ENCODE measurements at regions not wholly inside any gene's neighbourhood (a gene's known extent, or its start where the extent isn't known, plus 50 kb on each side); places are given as distances from the start of the nearest gene placed in this dataset.

DNA sequence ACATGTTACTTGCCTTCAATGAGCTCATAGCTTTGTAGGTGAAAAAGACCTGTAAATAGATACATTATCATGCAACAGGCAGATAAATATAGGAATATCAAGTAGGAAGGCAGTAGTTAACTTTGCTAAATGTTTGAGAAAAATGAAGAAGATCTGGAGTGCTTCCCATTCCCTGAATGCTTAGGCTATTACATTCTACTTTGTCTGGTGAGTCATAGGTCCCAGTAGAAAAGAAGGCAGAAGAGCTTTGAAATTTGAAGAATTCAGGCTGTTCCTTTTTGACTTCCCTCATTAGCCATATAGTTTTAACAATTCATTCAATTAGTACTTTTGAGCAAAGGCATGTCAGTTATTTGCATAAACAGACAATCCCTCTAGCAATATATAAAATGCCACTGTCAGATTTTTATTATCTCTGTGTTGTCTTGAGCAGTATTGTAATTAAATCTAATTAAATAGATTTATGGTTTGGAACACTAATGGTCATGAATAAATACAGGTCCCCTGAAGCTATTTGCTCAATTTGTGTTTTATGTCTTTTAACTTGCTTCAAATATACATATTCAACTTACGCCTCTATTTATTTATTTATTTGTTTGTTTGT lies 875.0 kb downstream of the REEP3 start:
- TF ChIP-seq EZH2 (optimal IDR thresholded peaks at IDR 0.05; ENCODE audit: low read depth, low read length) (no peak), EZH2phosphoT487 (IDR thresholded peaks at IDR 0.05; ENCODE audit: low read length) (no peak)
- TF ChIP-seq, protein P1, sequence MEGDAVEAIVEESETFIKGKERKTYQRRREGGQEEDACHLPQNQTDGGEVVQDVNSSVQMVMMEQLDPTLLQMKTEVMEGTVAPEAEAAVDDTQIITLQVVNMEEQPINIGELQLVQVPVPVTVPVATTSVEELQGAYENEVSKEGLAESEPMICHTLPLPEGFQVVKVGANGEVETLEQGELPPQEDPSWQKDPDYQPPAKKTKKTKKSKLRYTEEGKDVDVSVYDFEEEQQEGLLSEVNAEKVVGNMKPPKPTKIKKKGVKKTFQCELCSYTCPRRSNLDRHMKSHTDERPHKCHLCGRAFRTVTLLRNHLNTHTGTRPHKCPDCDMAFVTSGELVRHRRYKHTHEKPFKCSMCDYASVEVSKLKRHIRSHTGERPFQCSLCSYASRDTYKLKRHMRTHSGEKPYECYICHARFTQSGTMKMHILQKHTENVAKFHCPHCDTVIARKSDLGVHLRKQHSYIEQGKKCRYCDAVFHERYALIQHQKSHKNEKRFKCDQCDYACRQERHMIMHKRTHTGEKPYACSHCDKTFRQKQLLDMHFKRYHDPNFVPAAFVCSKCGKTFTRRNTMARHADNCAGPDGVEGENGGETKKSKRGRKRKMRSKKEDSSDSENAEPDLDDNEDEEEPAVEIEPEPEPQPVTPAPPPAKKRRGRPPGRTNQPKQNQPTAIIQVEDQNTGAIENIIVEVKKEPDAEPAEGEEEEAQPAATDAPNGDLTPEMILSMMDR (IDR thresholded peaks at IDR 0.05; ENCODE audit: low read length) = no peak
- Histone ChIP-seq H3K4me2 (ENCODE audit: low read depth, low read length) (no peak overlapping the region), H4K20me1 (ENCODE audit: insufficient read depth, low read length) (no peaks in the 10 kb centered on the region), H2AFZ (ENCODE audit: low read length) (no peak overlapping the region), H3K4me1 (ENCODE audit: low read length) (no peaks in the 10 kb centered on the region), H3K27me3 (replicated peaks; ENCODE audit: insufficient read depth, low read length) (no peaks in the 10 kb centered on the region), H3K4me3 (ENCODE audit: low read length) (no peak overlapping the region), H3K9me3 (replicated peaks; ENCODE audit: insufficient read depth, low read length) (no peaks in the 10 kb centered on the region), H3K79me2 (ENCODE audit: low read length) (no peaks in the 10 kb centered on the region), H3K9ac (ENCODE audit: low read length) (no peak overlapping the region), H3K27ac (ENCODE audit: low read length) (no peak overlapping the region), H3K9me2 (replicated peaks; ENCODE audit: insufficient read depth, low read length) (no peaks in the 10 kb centered on the region), H3F3A (ENCODE audit: insufficient read depth, low read length) (no peaks in the 10 kb centered on the region), H3K36me3 (replicated peaks; ENCODE audit: insufficient read depth, low read length) (no peaks in the 10 kb centered on the region)
- no peak for DNase-seq

DNA sequence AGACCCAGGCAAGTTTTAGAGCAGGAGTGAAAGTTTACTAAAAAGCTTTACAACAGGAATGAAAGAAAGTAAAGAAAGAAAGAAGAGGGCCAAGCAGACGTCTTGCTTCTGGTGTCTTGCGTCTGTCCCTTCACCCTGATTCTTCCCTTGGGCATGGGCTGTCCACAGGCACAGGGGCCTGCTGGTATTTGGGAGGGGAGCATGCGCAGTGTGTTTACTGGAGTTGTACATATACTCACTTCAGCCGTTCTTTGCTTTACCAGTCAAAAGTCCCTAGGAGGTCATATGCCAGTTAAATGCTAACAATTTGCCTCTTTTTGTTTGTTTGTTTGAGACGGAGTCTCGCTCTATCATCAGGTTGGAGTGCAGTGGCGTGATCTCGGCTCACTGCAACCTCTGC lies 875.9 kb downstream of the REEP3 start:
- Histone ChIP-seq H3K9ac (ENCODE audit: low read length) (no peak overlapping the region), H3K9me3 (replicated peaks; ENCODE audit: insufficient read depth, low read length) (no peaks in the 10 kb centered on the region), H3K4me1 (ENCODE audit: low read length) (no peaks in the 10 kb centered on the region)

DNA sequence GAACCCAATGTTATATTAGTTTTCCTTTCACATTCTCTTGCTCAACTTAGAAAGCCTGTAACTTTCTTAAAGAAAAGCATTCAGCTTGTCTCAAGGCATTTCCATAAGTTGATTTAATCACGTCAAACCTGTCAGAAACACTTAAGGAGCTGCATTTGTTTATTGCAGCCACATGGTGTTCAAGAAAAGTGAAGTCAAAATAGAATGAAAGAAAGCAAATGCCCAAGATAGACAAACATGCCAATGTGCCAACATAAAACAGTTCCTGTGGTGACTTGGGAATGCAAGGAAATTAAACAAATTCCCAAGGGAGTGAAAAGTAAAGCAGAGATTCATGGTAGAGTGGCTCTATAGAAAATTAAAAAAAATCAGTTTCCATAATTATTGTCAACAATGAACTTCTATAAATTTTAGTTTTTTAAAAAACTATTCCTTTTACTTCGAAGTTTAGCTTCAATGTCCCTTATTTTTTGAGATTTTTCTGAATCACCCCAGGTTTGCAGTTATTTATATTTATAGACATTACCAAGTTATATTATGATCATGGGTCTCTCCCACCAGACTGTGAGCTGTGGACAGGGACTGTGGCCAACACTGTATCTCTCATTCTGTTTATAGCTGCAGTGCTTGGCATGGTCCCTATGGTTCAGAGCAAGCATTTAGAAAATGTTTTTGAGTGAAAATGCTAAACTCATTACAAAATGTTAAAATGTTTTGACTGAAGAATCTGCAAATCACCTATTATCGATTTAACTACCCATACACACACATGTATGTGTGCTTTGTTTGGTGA lies 887.4 kb downstream of the REEP3 start:
- Histone ChIP-seq H4K20me1 (ENCODE audit: insufficient read depth, low read length) (no peaks in the 10 kb centered on the region), H2AFZ (ENCODE audit: low read length) (no peak overlapping the region), H3K27ac (ENCODE audit: low read length) (no peak overlapping the region), H3K4me1 (ENCODE audit: low read length) (no peaks in the 10 kb centered on the region), H3K4me2 (ENCODE audit: low read depth, low read length) (no peak overlapping the region), H3K9ac (ENCODE audit: low read length) (no peak overlapping the region), H3K9me2 (replicated peaks; ENCODE audit: insufficient read depth, low read length) (no peaks in the 10 kb centered on the region), H3K4me3 (ENCODE audit: low read length) (no peak overlapping the region), H3F3A (ENCODE audit: insufficient read depth, low read length) (no peaks in the 10 kb centered on the region), H3K36me3 (replicated peaks; ENCODE audit: insufficient read depth, low read length) (no peaks in the 10 kb centered on the region), H3K27me3 (replicated peaks; ENCODE audit: insufficient read depth, low read length) (no peaks in the 10 kb centered on the region), H3K9me3 (replicated peaks; ENCODE audit: insufficient read depth, low read length) (no peaks in the 10 kb centered on the region), H3K79me2 (ENCODE audit: low read length) (no peaks in the 10 kb centered on the region)
- TF ChIP-seq EZH2 (optimal IDR thresholded peaks at IDR 0.05; ENCODE audit: low read depth, low read length) = no peak
- TF ChIP-seq EZH2phosphoT487 (IDR thresholded peaks at IDR 0.05; ENCODE audit: low read length) = no peak
- TF ChIP-seq, protein P1 (IDR thresholded peaks at IDR 0.05; ENCODE audit: low read length) = no peak
- DNase-seq = no peak

More for the DNA sequence above, 875.9 kb downstream of the REEP3 start:
- Histone ChIP-seq H3K4me3 (ENCODE audit: low read length) (no peak overlapping the region), H2AFZ (ENCODE audit: low read length) (no peak overlapping the region), H3K79me2 (ENCODE audit: low read length) (no peaks in the 10 kb centered on the region), H3K36me3 (replicated peaks; ENCODE audit: insufficient read depth, low read length) (no peaks in the 10 kb centered on the region), H3K9me2 (replicated peaks; ENCODE audit: insufficient read depth, low read length) (no peaks in the 10 kb centered on the region), H3F3A (ENCODE audit: insufficient read depth, low read length) (no peaks in the 10 kb centered on the region), H3K4me2 (ENCODE audit: low read depth, low read length) (no peak overlapping the region), H3K27ac (ENCODE audit: low read length) (no peak overlapping the region), H3K27me3 (replicated peaks; ENCODE audit: insufficient read depth, low read length) (no peaks in the 10 kb centered on the region), H4K20me1 (ENCODE audit: insufficient read depth, low read length) (no peaks in the 10 kb centered on the region)
- TF ChIP-seq, protein P1 (IDR thresholded peaks at IDR 0.05; ENCODE audit: low read length) = no peak
- no peak for TF ChIP-seq EZH2 (optimal IDR thresholded peaks at IDR 0.05; ENCODE audit: low read depth, low read length)
- TF ChIP-seq EZH2phosphoT487 (IDR thresholded peaks at IDR 0.05; ENCODE audit: low read length) = no peak
- DNase-seq = no peak

Measured in MM.1S (cell line).